CD14-positive monocyte (primary cell): ENCODE measurements at regions not wholly inside any gene's neighbourhood (a gene's known extent, or its start where the extent isn't known, plus 50 kb on each side); places are given as distances from the start of the nearest gene placed in this dataset.

Source experiments
- DNase-seq, 3 donors: peaks; one replicate each; pipeline ENCODE4 v3.0.0-alpha.2; 2011 to 2022
- H2AFZ ChIP-seq: 2 replicates; pipeline ENCODE4 v1.6.0; 2012; ENCODE audit warnings: mild to moderate bottlenecking, low read depth, low read length, inconsistent platforms; ENCODE audit not compliant: insufficient read depth, poor library complexity, severe bottlenecking
- H3K27ac ChIP-seq, 2 donors: 1 replicate in 1 of 2; 2 replicates in 1 of 2; pipeline ENCODE4 v1.5.1; 2012 to 2013; ENCODE audit warnings: low read length in 2 of 2, control low read depth in 1 of 2, inconsistent platforms in 1 of 2, low read depth in 1 of 2, mild to moderate bottlenecking in 1 of 2
- H3K27me3 ChIP-seq, 2 donors: one replicate each; pipeline versions ENCODE4 v1.6.0 to v1.6.1; 2011 to 2013; ENCODE audit warnings: low read length in 2 of 2; ENCODE audit not compliant: control insufficient read depth in 2 of 2, insufficient read depth in 2 of 2
- H3K36me3 ChIP-seq, 2 donors: replicated peaks in 1 of 2; 1 replicate in 1 of 2; 2 replicates in 1 of 2; pipeline versions ENCODE4 v1.5.1 to v1.6.1; 2012 to 2013; ENCODE audit warnings: low read length in 2 of 2, control low read depth in 1 of 2, inconsistent platforms in 1 of 2, mild to moderate bottlenecking in 1 of 2; ENCODE audit not compliant: insufficient read depth in 2 of 2, control insufficient read depth in 1 of 2
- H3K4me1 ChIP-seq, 2 donors: 1 replicate in 1 of 2; 2 replicates in 1 of 2; pipeline versions ENCODE4 v1.5.1 to v1.6.1; 2012 to 2013; ENCODE audit warnings: low read length in 2 of 2, control low read depth in 1 of 2, inconsistent platforms in 1 of 2, mild to moderate bottlenecking in 1 of 2, moderate library complexity in 1 of 2; ENCODE audit not compliant: insufficient read depth in 2 of 2, control insufficient read depth in 1 of 2
- H3K4me2 ChIP-seq: replicated peaks from 2 replicates; pipeline ENCODE3; 2012; ENCODE audit warnings: low read length, moderate library complexity, mild to moderate bottlenecking; ENCODE audit not compliant: poor library complexity, severe bottlenecking; ENCODE audit errors: extremely low read depth
- H3K4me3 ChIP-seq, 3 experiments: fragments of 200-600 bp in 1 of 3; sonication (generic) in 1 of 3; replicated peaks in 1 of 3; 1 replicate in 2 of 3; 2 replicates in 1 of 3; pipeline ENCODE4 v1.5.1; 2011 to 2013; ENCODE audit warnings: low read length in 3 of 3, mild to moderate bottlenecking in 3 of 3, control low read depth in 2 of 3, low read depth in 2 of 3, inconsistent platforms in 1 of 3, moderate library complexity in 1 of 3
- H3K79me2 ChIP-seq: 2 replicates; pipeline ENCODE4 v1.6.0; 2012; ENCODE audit warnings: mild to moderate bottlenecking, control low read depth, inconsistent platforms, low read length, moderate library complexity; ENCODE audit not compliant: insufficient read depth
- H3K9ac ChIP-seq: 2 replicates; pipeline ENCODE4 v1.6.0; 2017; ENCODE audit warnings: low read length, mild to moderate bottlenecking; ENCODE audit not compliant: insufficient read depth, poor library complexity, severe bottlenecking
- H3K9me3 ChIP-seq, 2 donors: replicated peaks in 1 of 2; 1 replicate in 1 of 2; 2 replicates in 1 of 2; pipeline versions ENCODE4 v1.5.1 to v1.6.1; 2012 to 2013; ENCODE audit warnings: low read length in 2 of 2, control low read depth in 1 of 2; ENCODE audit not compliant: control insufficient read depth in 1 of 2, insufficient read depth in 1 of 2
- H4K20me1 ChIP-seq: 2 replicates; pipeline ENCODE4 v1.6.0; 2012; ENCODE audit warnings: mild to moderate bottlenecking, low read length, control low read depth, moderate library complexity; ENCODE audit not compliant: insufficient read depth
- H3K27ac Mint-ChIP-seq, 7 donors: one replicate each; pipeline ENCODE4 v1.8.0; 2020; ENCODE audit warnings: mild to moderate bottlenecking in 7 of 7, mixed read lengths in 7 of 7, moderate library complexity in 6 of 7, inconsistent platforms in 2 of 7
- H3K27me3 Mint-ChIP-seq, 3 donors: one replicate each; pipeline ENCODE4 v1.8.0; 2021 to 2022; ENCODE audit warnings: low read depth in 3 of 3, mild to moderate bottlenecking in 3 of 3, mixed read lengths in 3 of 3, moderate library complexity in 3 of 3, inconsistent platforms in 1 of 3
- H3K36me3 Mint-ChIP-seq, 2 donors: one replicate each; pipeline ENCODE4 v1.8.0; 2020; ENCODE audit warnings: mixed read lengths in 2 of 2, inconsistent platforms in 1 of 2, mild to moderate bottlenecking in 1 of 2
- H3K4me1 Mint-ChIP-seq: one replicate; pipeline ENCODE4 v1.8.0; 2020; ENCODE audit warnings: mild to moderate bottlenecking, mixed read lengths
- H3K4me3 Mint-ChIP-seq, 2 donors: one replicate each; pipeline ENCODE4 v1.8.0; 2020; ENCODE audit warnings: mild to moderate bottlenecking in 2 of 2, mixed read lengths in 2 of 2, moderate library complexity in 1 of 2
- H3K9me3 Mint-ChIP-seq, 7 donors: one replicate each; pipeline ENCODE4 v1.8.0; 2020 to 2022; ENCODE audit warnings: mixed read lengths in 7 of 7, mild to moderate bottlenecking in 6 of 7, moderate library complexity in 6 of 7, inconsistent platforms in 2 of 7
- WGBS: methylation state at CpG from one replicate; pipeline ENCODE4 v1.1.5; 2013; ENCODE audit warnings: missing lambda C conversion rate; ENCODE audit not compliant: insufficient coverage; 5-methylcytosine and 5-hydroxymethylcytosine counted together
- intact Hi-C, 2 donors: fragments of 100-400 bp; cut with micrococcal nuclease; formaldehyde crosslinking; loops; one replicate each; pipeline versions ENCODE4 v1.15.0 to v1.15.1; 2023
- TF ChIP-seq, protein P1 (sequence below): fragments of 200-600 bp; IDR thresholded peaks from one replicate; pipeline ENCODE4 v1.8.0; 2022; ENCODE audit warnings: antibody characterized with exemption, mild to moderate bottlenecking

DNA sequence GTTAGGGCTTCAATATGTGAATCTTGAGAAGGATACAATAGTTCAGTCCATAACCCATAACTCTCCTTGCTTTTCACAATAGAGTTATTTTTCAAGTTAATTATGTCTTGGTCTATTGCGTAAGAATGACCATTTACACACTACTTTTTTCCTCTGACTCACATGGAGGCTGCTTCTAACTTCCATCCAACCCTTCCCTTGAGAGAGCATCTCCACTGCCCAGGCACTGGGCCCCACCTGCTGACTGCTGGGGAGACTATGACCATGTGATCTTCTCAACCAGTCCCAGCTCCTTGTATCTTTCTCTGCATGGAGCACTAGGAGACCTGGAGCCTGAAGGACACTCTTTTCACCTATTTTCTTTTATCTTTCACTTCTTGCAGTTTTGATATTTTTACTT lies 251.5 kb downstream of the GPD2 start:
- DNase-seq, result no peak
- peaks cover 0 to 6% (median 3%) of the 10 kb centered on the region in 7 donors for H3K9me3 Mint-ChIP-seq

DNA sequence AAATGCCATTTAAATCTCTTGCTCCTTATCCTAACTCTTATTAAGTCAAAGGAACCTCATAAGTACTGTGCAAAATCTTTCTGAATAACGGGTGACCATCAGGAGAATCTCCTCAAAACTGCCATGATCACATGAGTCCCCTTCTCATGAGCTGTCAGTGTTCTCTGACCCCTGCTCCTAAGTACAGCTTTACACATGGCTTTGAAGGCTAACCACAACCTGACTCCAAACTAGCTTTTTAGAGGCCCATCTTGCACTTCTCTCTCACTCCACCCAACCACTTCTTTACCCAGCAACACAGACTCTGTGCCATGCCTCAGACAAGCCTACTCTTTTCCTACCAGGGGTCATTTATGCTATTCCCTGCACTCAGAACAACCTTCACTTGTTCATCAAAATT lies 253.8 kb downstream of the GPD2 start:
- intact Hi-C loops, result no loop called here
- Mint-ChIP-seq H3K4me1 (no peaks in the 10 kb centered on the region), H3K27me3 (peaks cover 0 to 3% (median 0%) of the 10 kb centered on the region in 3 donors), H3K27ac (no peak overlapping the region), H3K9me3 (peaks cover 0 to 6% (median 3%) of the 10 kb centered on the region in 7 donors), H3K4me3 (no peak overlapping the region), H3K36me3 (no peaks in the 10 kb centered on the region)
- H2AFZ ChIP-seq, result no peak overlapping the region
- TF ChIP-seq, protein P1, sequence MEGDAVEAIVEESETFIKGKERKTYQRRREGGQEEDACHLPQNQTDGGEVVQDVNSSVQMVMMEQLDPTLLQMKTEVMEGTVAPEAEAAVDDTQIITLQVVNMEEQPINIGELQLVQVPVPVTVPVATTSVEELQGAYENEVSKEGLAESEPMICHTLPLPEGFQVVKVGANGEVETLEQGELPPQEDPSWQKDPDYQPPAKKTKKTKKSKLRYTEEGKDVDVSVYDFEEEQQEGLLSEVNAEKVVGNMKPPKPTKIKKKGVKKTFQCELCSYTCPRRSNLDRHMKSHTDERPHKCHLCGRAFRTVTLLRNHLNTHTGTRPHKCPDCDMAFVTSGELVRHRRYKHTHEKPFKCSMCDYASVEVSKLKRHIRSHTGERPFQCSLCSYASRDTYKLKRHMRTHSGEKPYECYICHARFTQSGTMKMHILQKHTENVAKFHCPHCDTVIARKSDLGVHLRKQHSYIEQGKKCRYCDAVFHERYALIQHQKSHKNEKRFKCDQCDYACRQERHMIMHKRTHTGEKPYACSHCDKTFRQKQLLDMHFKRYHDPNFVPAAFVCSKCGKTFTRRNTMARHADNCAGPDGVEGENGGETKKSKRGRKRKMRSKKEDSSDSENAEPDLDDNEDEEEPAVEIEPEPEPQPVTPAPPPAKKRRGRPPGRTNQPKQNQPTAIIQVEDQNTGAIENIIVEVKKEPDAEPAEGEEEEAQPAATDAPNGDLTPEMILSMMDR, result no peak
- no peaks in the 10 kb centered on the region for H3K27me3 ChIP-seq
- H3K79me2 ChIP-seq, result no peaks in the 10 kb centered on the region
- no peaks in the 10 kb centered on the region for H3K36me3 ChIP-seq
- H3K4me1 ChIP-seq, result no peaks in the 10 kb centered on the region
- H3K4me3 ChIP-seq, result no peak overlapping the region
- H4K20me1 ChIP-seq, result no peaks in the 10 kb centered on the region
- H3K9me3 ChIP-seq, result peaks cover 0 to 3% of the 10 kb centered on the region in 2 donors
- 83% methylated on average over 1 of the region's 1 CpG for WGBS
- DNase-seq, result no peak
- H3K4me2 ChIP-seq, result no peak overlapping the region
- H3K9ac ChIP-seq, result no peak overlapping the region
- no peak overlapping the region for H3K27ac ChIP-seq

More for the DNA sequence above, 251.5 kb downstream of the GPD2 start:
- no peaks in the 10 kb centered on the region for H3K4me1 ChIP-seq
- no peaks in the 10 kb centered on the region for H3K4me1 Mint-ChIP-seq
- intact Hi-C loops, result no loop called here
- H3K27me3 ChIP-seq, result no peaks in the 10 kb centered on the region
- H4K20me1 ChIP-seq, result no peaks in the 10 kb centered on the region
- H3K79me2 ChIP-seq, result no peaks in the 10 kb centered on the region
- no peak overlapping the region for H2AFZ ChIP-seq
- no peaks in the 10 kb centered on the region for H3K36me3 ChIP-seq
- TF ChIP-seq, protein P1, result no peak
- H3K9ac ChIP-seq, result no peak overlapping the region
- no peak overlapping the region for H3K27ac ChIP-seq
- H3K27ac Mint-ChIP-seq, result no peak overlapping the region
- H3K27me3 Mint-ChIP-seq, result peaks cover 0 to 3% (median 0%) of the 10 kb centered on the region in 3 donors
- no peak overlapping the region for H3K4me3 ChIP-seq
- no peak overlapping the region for H3K4me2 ChIP-seq
- peaks cover 0 to 3% of the 10 kb centered on the region in 2 donors for H3K9me3 ChIP-seq
- H3K4me3 Mint-ChIP-seq, result no peak overlapping the region
- no CpG with 5 or more reads among the region's 1 CpG for WGBS
- no peaks in the 10 kb centered on the region for H3K36me3 Mint-ChIP-seq
